Liver (tissue), 8 donors: ENCODE measurements at regions not wholly inside any gene's neighbourhood (a gene's known extent, or its start where the extent isn't known, plus 50 kb on each side); places are given as distances from the start of the nearest gene placed in this dataset.

Source experiments
- DNase-seq: peaks from one replicate; pipeline ENCODE4 v3.0.0-alpha.2; 2017; ENCODE audit warnings: low spot score
- H3K27ac ChIP-seq, 2 donors: one replicate each; pipeline ENCODE4 v1.7.0; 2013; ENCODE audit warnings: inconsistent platforms in 2 of 2, low read length in 2 of 2, control low read depth in 1 of 2, low read depth in 1 of 2, mild to moderate bottlenecking in 1 of 2
- H3K27me3 ChIP-seq, 4 donors: one replicate each; pipeline versions ENCODE4 v1.6.1 to v1.7.0; 2013; ENCODE audit warnings: low read length in 3 of 4, inconsistent platforms in 1 of 4, mild to moderate bottlenecking in 1 of 4, moderate library complexity in 1 of 4; ENCODE audit not compliant: control insufficient read depth in 4 of 4, insufficient read depth in 4 of 4
- H3K36me3 ChIP-seq, 4 donors: one replicate each; pipeline versions ENCODE4 v1.6.1 to v1.7.0; 2013; ENCODE audit warnings: low read length in 3 of 4, mild to moderate bottlenecking in 3 of 4, low read depth in 1 of 4, moderate library complexity in 1 of 4; ENCODE audit not compliant: control insufficient read depth in 4 of 4, insufficient read depth in 3 of 4
- H3K4me1 ChIP-seq, 4 donors: one replicate each; pipeline versions ENCODE4 v1.6.1 to v1.7.0; 2013; ENCODE audit warnings: low read length in 3 of 4, mild to moderate bottlenecking in 3 of 4, moderate library complexity in 1 of 4; ENCODE audit not compliant: control insufficient read depth in 4 of 4, insufficient read depth in 4 of 4
- H3K4me3 ChIP-seq, 3 donors: one replicate each; pipeline versions ENCODE4 v1.6.1 to v1.7.0; 2013; ENCODE audit warnings: low read length in 3 of 3, control low read depth in 1 of 3, low read depth in 1 of 3, mild to moderate bottlenecking in 1 of 3
- H3K9ac ChIP-seq, 2 donors: one replicate each; pipeline ENCODE4 v1.7.0; 2013; ENCODE audit warnings: low read length in 2 of 2, mild to moderate bottlenecking in 2 of 2, moderate library complexity in 2 of 2, control low read depth in 1 of 2, low read depth in 1 of 2
- H3K9me3 ChIP-seq, 4 donors: one replicate each; pipeline versions ENCODE4 v1.6.1 to v1.7.0; 2013; ENCODE audit warnings: low read length in 3 of 4; ENCODE audit not compliant: control insufficient read depth in 4 of 4
- ATF3 ChIP-seq: IDR thresholded peaks from 2 replicates; pipeline ENCODE4 v1.6.1; 2016; ENCODE audit warnings: antibody characterized with exemption
- CTCF ChIP-seq: fragments of 150-350 bp; IDR thresholded peaks from 2 replicates; pipeline ENCODE4 v1.5.1; 2017; ENCODE audit warnings: improper control_type of control experiment, low read depth, low read length; ENCODE audit not compliant: missing input control
- EGR1 ChIP-seq, 2 donors: IDR thresholded peaks; 2 replicates each; pipeline ENCODE4 v1.6.1; 2016 to 2018; ENCODE audit warnings: antibody characterized with exemption in 2 of 2, low read depth in 2 of 2
- FOXA1 ChIP-seq: IDR thresholded peaks from 2 replicates; pipeline ENCODE4 v1.6.1; 2016; ENCODE audit warnings: antibody characterized with exemption
- FOXA2 ChIP-seq: IDR thresholded peaks from 2 replicates; pipeline ENCODE4 v1.6.1; 2016; ENCODE audit warnings: antibody characterized with exemption
- GABPA ChIP-seq, 2 donors: IDR thresholded peaks in 1 of 2; conservative IDR thresholded peaks in 1 of 2; 2 replicates each; pipeline ENCODE4 v1.6.1; 2016; ENCODE audit warnings: antibody characterized with exemption in 2 of 2, mild to moderate bottlenecking in 1 of 2, moderate library complexity in 1 of 2
- HNF4A ChIP-seq, 2 donors: conservative IDR thresholded peaks; 2 replicates each; pipeline ENCODE4 v1.6.1; 2016; ENCODE audit warnings: antibody characterized with exemption in 2 of 2, mild to moderate bottlenecking in 2 of 2
- HNF4G ChIP-seq: IDR thresholded peaks from 2 replicates; pipeline ENCODE4 v1.6.1; 2016; ENCODE audit warnings: antibody characterized with exemption
- NR2F2 ChIP-seq: IDR thresholded peaks from 2 replicates; pipeline ENCODE4 v1.6.1; 2016; ENCODE audit warnings: antibody characterized with exemption
- RAD21 ChIP-seq, 2 donors: IDR thresholded peaks; 2 replicates each; pipeline ENCODE4 v1.6.1; 2016; ENCODE audit warnings: antibody characterized with exemption in 2 of 2, mild to moderate bottlenecking in 2 of 2
- RXRA ChIP-seq, 2 donors: IDR thresholded peaks; 2 replicates each; pipeline ENCODE4 v1.6.1; 2017 to 2018; ENCODE audit warnings: antibody characterized with exemption in 2 of 2, mild to moderate bottlenecking in 1 of 2
- SP1 ChIP-seq: IDR thresholded peaks from 2 replicates; pipeline ENCODE4 v1.6.1; 2018; ENCODE audit warnings: antibody characterized with exemption, mild to moderate bottlenecking
- TAF1 ChIP-seq: conservative IDR thresholded peaks from 2 replicates; pipeline ENCODE4 v1.6.1; 2016; ENCODE audit warnings: antibody characterized with exemption, mild to moderate bottlenecking
- YY1 ChIP-seq: IDR thresholded peaks from 2 replicates; pipeline ENCODE4 v1.6.1; 2016; ENCODE audit warnings: antibody characterized with exemption, mild to moderate bottlenecking
- ZBTB33 ChIP-seq: IDR thresholded peaks from 2 replicates; pipeline ENCODE4 v1.6.1; 2016; ENCODE audit warnings: antibody characterized with exemption
- WGBS: extraction: QIAGEN DNeasy Blood & Tissue Kit; methylation state at CpG from one replicate; pipeline ENCODE4 v1.1.7; 2013; 5-methylcytosine and 5-hydroxymethylcytosine counted together
- TF ChIP-seq, protein P1 (sequence below): IDR thresholded peaks from 2 replicates; pipeline ENCODE4 v1.6.1; 2016; ENCODE audit warnings: antibody characterized with exemption, mild to moderate bottlenecking
- TF ChIP-seq, protein P2 (sequence below): IDR thresholded peaks from 2 replicates; pipeline ENCODE4 v1.6.1; 2016; ENCODE audit warnings: antibody characterized with exemption
- donor health status: healthy.
- donor health status: healthy.
- donor health status: healthy.
- donor health status: healthy.
- donor health status: healthy.

DNA sequence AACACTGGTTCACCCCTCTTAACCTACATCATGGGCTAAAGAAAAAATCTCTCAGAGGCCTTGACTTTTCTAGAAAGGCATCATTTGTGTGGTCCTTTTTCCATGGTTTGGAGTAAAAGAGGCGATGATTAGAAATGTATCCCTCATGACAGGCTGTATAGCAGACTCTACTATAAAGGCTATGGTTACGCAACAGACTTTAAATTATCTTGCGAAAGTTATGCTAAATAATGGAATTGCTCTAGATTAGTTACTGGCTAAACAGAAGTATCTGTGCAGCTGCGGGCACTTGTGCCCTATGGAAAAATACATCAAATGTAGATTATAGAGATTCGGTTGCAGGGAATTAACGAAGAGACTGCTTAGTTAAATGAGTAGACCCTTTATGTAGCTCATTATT, 101.6 kb downstream of the TMEM47 start:
- H3K4me1 ChIP-seq = no peaks in the 10 kb centered on the region
- WGBS = 78% methylated on average over 6 of the region's 6 CpGs
- no peaks in the 10 kb centered on the region for H3K36me3 ChIP-seq
- H3K4me3 ChIP-seq = no peak overlapping the region
- no peaks in the 10 kb centered on the region for H3K27me3 ChIP-seq
- H3K27ac ChIP-seq = no peak overlapping the region
- DNase-seq = no peak
- TF ChIP-seq TAF1 (no peak), ATF3 (no peak), FOXA1 (no peak)
- H3K9ac ChIP-seq = no peak overlapping the region
- no peaks in the 10 kb centered on the region for H3K9me3 ChIP-seq

DNA sequence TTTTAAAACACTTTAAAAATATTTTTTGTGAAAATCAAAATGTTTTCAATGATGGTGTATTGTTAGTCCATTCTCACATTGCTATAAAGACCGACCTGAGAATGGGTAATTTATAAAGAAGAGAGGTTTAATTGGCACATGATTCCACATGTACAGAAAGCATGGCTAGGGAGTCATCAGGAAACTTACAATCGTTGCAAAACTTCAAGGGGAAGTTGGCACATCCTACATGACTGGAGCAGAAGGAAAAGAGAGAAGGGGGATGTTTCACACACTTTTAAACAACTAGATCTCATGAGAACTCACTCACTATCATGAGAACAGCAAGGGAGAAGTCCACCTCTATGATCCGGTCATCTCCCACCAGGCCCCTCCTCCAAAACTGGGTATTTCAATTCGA, 110.7 kb downstream of the TMEM47 start:
- TF ChIP-seq RAD21 (IDR thresholded peaks at IDR 0.05) (no peak), SP1 (no peak), FOXA2 (no peak), HNF4G (no peak), FOXA1 (no peak), EGR1 (IDR thresholded peaks at IDR 0.05; ENCODE audit: low read depth in 2 of 2) (no peak), RXRA (IDR thresholded peaks at IDR 0.05) (no peak), NR2F2 (no peak), TAF1 (no peak), ATF3 (no peak), GABPA (IDR thresholded peaks at IDR 0.05 in 1 of 2, conservative IDR thresholded peaks at IDR 0.05 in 1 of 2) (no peak), CTCF (no peak), ZBTB33 (no peak), YY1 (no peak), HNF4A (conservative IDR thresholded peaks at IDR 0.05) (no peak)
- TF ChIP-seq, protein P1, sequence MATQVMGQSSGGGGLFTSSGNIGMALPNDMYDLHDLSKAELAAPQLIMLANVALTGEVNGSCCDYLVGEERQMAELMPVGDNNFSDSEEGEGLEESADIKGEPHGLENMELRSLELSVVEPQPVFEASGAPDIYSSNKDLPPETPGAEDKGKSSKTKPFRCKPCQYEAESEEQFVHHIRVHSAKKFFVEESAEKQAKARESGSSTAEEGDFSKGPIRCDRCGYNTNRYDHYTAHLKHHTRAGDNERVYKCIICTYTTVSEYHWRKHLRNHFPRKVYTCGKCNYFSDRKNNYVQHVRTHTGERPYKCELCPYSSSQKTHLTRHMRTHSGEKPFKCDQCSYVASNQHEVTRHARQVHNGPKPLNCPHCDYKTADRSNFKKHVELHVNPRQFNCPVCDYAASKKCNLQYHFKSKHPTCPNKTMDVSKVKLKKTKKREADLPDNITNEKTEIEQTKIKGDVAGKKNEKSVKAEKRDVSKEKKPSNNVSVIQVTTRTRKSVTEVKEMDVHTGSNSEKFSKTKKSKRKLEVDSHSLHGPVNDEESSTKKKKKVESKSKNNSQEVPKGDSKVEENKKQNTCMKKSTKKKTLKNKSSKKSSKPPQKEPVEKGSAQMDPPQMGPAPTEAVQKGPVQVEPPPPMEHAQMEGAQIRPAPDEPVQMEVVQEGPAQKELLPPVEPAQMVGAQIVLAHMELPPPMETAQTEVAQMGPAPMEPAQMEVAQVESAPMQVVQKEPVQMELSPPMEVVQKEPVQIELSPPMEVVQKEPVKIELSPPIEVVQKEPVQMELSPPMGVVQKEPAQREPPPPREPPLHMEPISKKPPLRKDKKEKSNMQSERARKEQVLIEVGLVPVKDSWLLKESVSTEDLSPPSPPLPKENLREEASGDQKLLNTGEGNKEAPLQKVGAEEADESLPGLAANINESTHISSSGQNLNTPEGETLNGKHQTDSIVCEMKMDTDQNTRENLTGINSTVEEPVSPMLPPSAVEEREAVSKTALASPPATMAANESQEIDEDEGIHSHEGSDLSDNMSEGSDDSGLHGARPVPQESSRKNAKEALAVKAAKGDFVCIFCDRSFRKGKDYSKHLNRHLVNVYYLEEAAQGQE = no peak
- TF ChIP-seq, protein P2, sequence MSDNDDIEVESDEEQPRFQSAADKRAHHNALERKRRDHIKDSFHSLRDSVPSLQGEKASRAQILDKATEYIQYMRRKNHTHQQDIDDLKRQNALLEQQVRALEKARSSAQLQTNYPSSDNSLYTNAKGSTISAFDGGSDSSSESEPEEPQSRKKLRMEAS = no peak
- no peak overlapping the region for H3K27ac ChIP-seq
- no peaks in the 10 kb centered on the region for H3K9me3 ChIP-seq
- no peak overlapping the region for H3K9ac ChIP-seq
- H3K4me3 ChIP-seq = no peak overlapping the region
- 43% methylated on average over 4 of the region's 4 CpGs for WGBS
- H3K27me3 ChIP-seq = no peaks in the 10 kb centered on the region
- no peaks in the 10 kb centered on the region for H3K36me3 ChIP-seq
- no peaks in the 10 kb centered on the region for H3K4me1 ChIP-seq
- no peak for DNase-seq
